ENCODE measurements at regions not wholly inside any gene's neighbourhood (a gene's known extent, or its start where the extent isn't known, plus 50 kb on each side); places are given as distances from the start of the nearest gene placed in this dataset.
"Not testable (repeated sequence)": the region's sequence is repeated elsewhere in the genome, so short reads cannot be mapped to it uniquely, and the experiment has no call there.

- no peaks in the 10 kb centered on the region for H3K9me3 ChIP-seq (ENCODE audit: insufficient read depth, low read depth, low read length)
- H3K4me1 ChIP-seq (ENCODE audit: insufficient read depth, low read length), result peaks cover 4% of the 10 kb centered on the region
- H3K4me3 ChIP-seq (ENCODE audit: low read length), result no peak overlapping the region
- no peaks in the 10 kb centered on the region for H3K27me3 ChIP-seq (ENCODE audit: insufficient read depth, low read length)
- no peak overlapping the region for H3K27ac ChIP-seq (ENCODE audit: low read length)
- no peak overlapping the region for H3K9ac ChIP-seq (ENCODE audit: low read depth, low read length)
- H3K36me3 ChIP-seq (ENCODE audit: insufficient read depth, low read depth, low read length), result no peaks in the 10 kb centered on the region
These were observed 160.6 kb downstream of the EFNB1 start for GRCh38 chrX:68989456-68989855.

GRCh38 chrX:68988865-68989264 lies 160.0 kb downstream of the EFNB1 start:
- Histone ChIP-seq H3K27me3 (ENCODE audit: insufficient read depth, low read length) (no peaks in the 10 kb centered on the region), H3K9me3 (ENCODE audit: insufficient read depth, low read depth, low read length) (no peaks in the 10 kb centered on the region), H3K27ac (ENCODE audit: low read length) (no peak overlapping the region), H3K36me3 (ENCODE audit: insufficient read depth, low read depth, low read length) (no peaks in the 10 kb centered on the region), H3K4me1 (ENCODE audit: insufficient read depth, low read length) (peaks cover 4% of the 10 kb centered on the region), H3K4me3 (ENCODE audit: low read length) (no peak overlapping the region), H3K9ac (ENCODE audit: low read depth, low read length) (no peak overlapping the region)

- H3K9me3 ChIP-seq (ENCODE audit: insufficient read depth, low read depth, low read length), result no peaks in the 10 kb centered on the region
- H3K9ac ChIP-seq (ENCODE audit: low read depth, low read length), result no peak overlapping the region
- no peak overlapping the region for H3K27ac ChIP-seq (ENCODE audit: low read length)
- H3K27me3 ChIP-seq (ENCODE audit: insufficient read depth, low read length), result no peaks in the 10 kb centered on the region
- H3K4me1 ChIP-seq (ENCODE audit: insufficient read depth, low read length), result peaks cover 1% of the 10 kb centered on the region
- no peak overlapping the region for H3K4me3 ChIP-seq (ENCODE audit: low read length)
- H3K36me3 ChIP-seq (ENCODE audit: insufficient read depth, low read depth, low read length), result no peaks in the 10 kb centered on the region
These were observed 156.4 kb downstream of the EFNB1 start for GRCh38 chrX:68985135-68985755.

GRCh38 chrX:68983004-68983857 lies 154.4 kb downstream of the EFNB1 start:
- H3K4me1 ChIP-seq (ENCODE audit: insufficient read depth, low read length), result no peaks in the 10 kb centered on the region
- H3K9ac ChIP-seq (ENCODE audit: low read depth, low read length), result no peak overlapping the region
- no peak overlapping the region for H3K4me3 ChIP-seq (ENCODE audit: low read length)
- no peak overlapping the region for H3K27ac ChIP-seq (ENCODE audit: low read length)
- H3K27me3 ChIP-seq (ENCODE audit: insufficient read depth, low read length), result no peaks in the 10 kb centered on the region
- no peaks in the 10 kb centered on the region for H3K9me3 ChIP-seq (ENCODE audit: insufficient read depth, low read depth, low read length)
- H3K36me3 ChIP-seq (ENCODE audit: insufficient read depth, low read depth, low read length), result no peaks in the 10 kb centered on the region

- H3K4me1 ChIP-seq (ENCODE audit: insufficient read depth, low read length), result no peaks in the 10 kb centered on the region
- no peak overlapping the region for H3K4me3 ChIP-seq (ENCODE audit: low read length)
- H3K9ac ChIP-seq (ENCODE audit: low read depth, low read length), result no peak overlapping the region
- H3K36me3 ChIP-seq (ENCODE audit: insufficient read depth, low read depth, low read length), result no peaks in the 10 kb centered on the region
- no peaks in the 10 kb centered on the region for H3K9me3 ChIP-seq (ENCODE audit: insufficient read depth, low read depth, low read length)
- no peaks in the 10 kb centered on the region for H3K27me3 ChIP-seq (ENCODE audit: insufficient read depth, low read length)
- H3K27ac ChIP-seq (ENCODE audit: low read length), result no peak overlapping the region
These were observed 153.7 kb downstream of the EFNB1 start for GRCh38 chrX:68982476-68982875.

- no peaks in the 10 kb centered on the region for H3K9me3 ChIP-seq (ENCODE audit: insufficient read depth, low read depth, low read length)
- H3K36me3 ChIP-seq (ENCODE audit: insufficient read depth, low read depth, low read length), result no peaks in the 10 kb centered on the region
- H3K27ac ChIP-seq (ENCODE audit: low read length), result no peak overlapping the region
- H3K4me1 ChIP-seq (ENCODE audit: insufficient read depth, low read length), result no peaks in the 10 kb centered on the region
- H3K9ac ChIP-seq (ENCODE audit: low read depth, low read length), result no peak overlapping the region
- no peaks in the 10 kb centered on the region for H3K27me3 ChIP-seq (ENCODE audit: insufficient read depth, low read length)
- no peak overlapping the region for H3K4me3 ChIP-seq (ENCODE audit: low read length)
These were observed 152.2 kb downstream of the EFNB1 start for GRCh38 chrX:68980906-68981616.

- H3K9me3 ChIP-seq (ENCODE audit: insufficient read depth, low read depth, low read length), result no peaks in the 10 kb centered on the region
- H3K27ac ChIP-seq (ENCODE audit: low read length), result no peak overlapping the region
- H3K4me3 ChIP-seq (ENCODE audit: low read length), result no peak overlapping the region
- no peaks in the 10 kb centered on the region for H3K27me3 ChIP-seq (ENCODE audit: insufficient read depth, low read length)
- no peaks in the 10 kb centered on the region for H3K36me3 ChIP-seq (ENCODE audit: insufficient read depth, low read depth, low read length)
- no peak overlapping the region for H3K9ac ChIP-seq (ENCODE audit: low read depth, low read length)
- no peaks in the 10 kb centered on the region for H3K4me1 ChIP-seq (ENCODE audit: insufficient read depth, low read length)
These were observed 149.8 kb downstream of the EFNB1 start for GRCh38 chrX:68978655-68979054.

- Histone ChIP-seq H3K4me1 (ENCODE audit: insufficient read depth, low read length) (no peaks in the 10 kb centered on the region), H3K4me3 (ENCODE audit: low read length) (no peak overlapping the region), H3K9me3 (ENCODE audit: insufficient read depth, low read depth, low read length) (no peaks in the 10 kb centered on the region), H3K27ac (ENCODE audit: low read length) (no peak overlapping the region), H3K9ac (ENCODE audit: low read depth, low read length) (no peak overlapping the region), H3K36me3 (ENCODE audit: insufficient read depth, low read depth, low read length) (no peaks in the 10 kb centered on the region), H3K27me3 (ENCODE audit: insufficient read depth, low read length) (no peaks in the 10 kb centered on the region)
These were observed 149.4 kb downstream of the EFNB1 start for GRCh38 chrX:68978255-68978654.

GRCh38 chrX:68953331-68953730 lies 124.5 kb downstream of the EFNB1 start:
- Histone ChIP-seq H3K4me3 (ENCODE audit: low read length) (no peak overlapping the region), H3K9me3 (ENCODE audit: insufficient read depth, low read depth, low read length) (no peaks in the 10 kb centered on the region), H3K9ac (ENCODE audit: low read depth, low read length) (no peak overlapping the region), H3K27me3 (ENCODE audit: insufficient read depth, low read length) (no peaks in the 10 kb centered on the region), H3K36me3 (ENCODE audit: insufficient read depth, low read depth, low read length) (no peaks in the 10 kb centered on the region), H3K27ac (ENCODE audit: low read length) (no peak overlapping the region), H3K4me1 (ENCODE audit: insufficient read depth, low read length) (no peaks in the 10 kb centered on the region)

- not testable (repeated sequence) for H3K4me3 ChIP-seq (ENCODE audit: low read length); H3K27me3 ChIP-seq (ENCODE audit: insufficient read depth, low read length); H3K36me3 ChIP-seq (ENCODE audit: insufficient read depth, low read depth, low read length); H3K9ac ChIP-seq (ENCODE audit: low read depth, low read length); H3K27ac ChIP-seq (ENCODE audit: low read length); H3K4me1 ChIP-seq (ENCODE audit: insufficient read depth, low read length); H3K9me3 ChIP-seq (ENCODE audit: insufficient read depth, low read depth, low read length)
These were observed 123.3 kb downstream of the EFNB1 start for GRCh38 chrX:68951942-68952619.

GRCh38 chrX:68950937-68951336 lies 122.1 kb downstream of the EFNB1 start:
- H3K4me1 ChIP-seq (ENCODE audit: insufficient read depth, low read length), result no peaks in the 10 kb centered on the region
- no peak overlapping the region for H3K27ac ChIP-seq (ENCODE audit: low read length)
- H3K36me3 ChIP-seq (ENCODE audit: insufficient read depth, low read depth, low read length), result no peaks in the 10 kb centered on the region
- H3K9ac ChIP-seq (ENCODE audit: low read depth, low read length), result no peak overlapping the region
- no peaks in the 10 kb centered on the region for H3K27me3 ChIP-seq (ENCODE audit: insufficient read depth, low read length)
- no peaks in the 10 kb centered on the region for H3K9me3 ChIP-seq (ENCODE audit: insufficient read depth, low read depth, low read length)
- no peak overlapping the region for H3K4me3 ChIP-seq (ENCODE audit: low read length)
